ENCODE measurements at regions not wholly inside any gene's neighbourhood (a gene's known extent, or its start where the extent isn't known, plus 50 kb on each side); places are given as distances from the start of the nearest gene placed in this dataset.
"Not testable (repeated sequence)": the region's sequence is repeated elsewhere in the genome, so short reads cannot be mapped to it uniquely, and the experiment has no call there.

DNA sequence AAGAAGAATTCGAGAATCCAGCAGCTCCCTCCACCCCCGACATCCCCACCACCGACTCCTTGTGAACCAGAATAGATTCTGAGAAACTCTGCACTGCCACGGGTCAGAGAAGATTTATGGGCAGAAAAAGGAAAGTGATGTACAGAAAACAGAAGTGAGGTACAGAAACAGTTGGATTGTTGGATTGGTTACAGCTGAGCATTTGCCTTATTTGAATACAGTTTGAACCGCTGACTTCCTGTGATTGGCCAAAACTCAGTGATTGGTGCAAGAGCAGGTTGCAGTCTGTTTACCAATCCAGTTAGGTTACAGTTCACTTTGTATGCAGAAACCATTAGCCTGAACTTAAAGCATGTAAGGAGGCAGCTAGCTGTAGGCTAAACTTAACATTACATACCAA lies 131.2 kb upstream of the HDDC2 start:
- no peak for DNase-seq

- no peak for DNase-seq
Observed at GRCh38 chr6:125434760-125435159, 133.0 kb upstream of the HDDC2 start.

DNA sequence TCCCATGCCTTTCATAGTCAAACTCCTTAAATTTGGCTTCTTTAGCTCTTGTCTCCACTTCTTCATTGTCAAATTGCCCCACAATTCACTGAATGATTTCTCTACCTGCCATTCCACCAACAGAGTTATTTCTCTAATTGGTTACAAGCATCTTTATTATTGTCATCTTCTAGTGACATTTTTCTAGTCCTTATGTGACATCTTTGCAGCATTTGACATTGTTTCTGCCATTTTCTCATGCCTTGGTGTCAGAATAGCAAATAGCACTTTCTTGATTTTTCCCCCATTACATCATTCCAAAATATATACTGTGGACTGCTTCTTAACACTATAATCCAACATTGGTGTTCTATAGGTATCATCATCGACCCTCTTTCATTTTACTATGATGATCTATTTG lies 137.7 kb upstream of the HDDC2 start:
- no peak for DNase-seq

DNA sequence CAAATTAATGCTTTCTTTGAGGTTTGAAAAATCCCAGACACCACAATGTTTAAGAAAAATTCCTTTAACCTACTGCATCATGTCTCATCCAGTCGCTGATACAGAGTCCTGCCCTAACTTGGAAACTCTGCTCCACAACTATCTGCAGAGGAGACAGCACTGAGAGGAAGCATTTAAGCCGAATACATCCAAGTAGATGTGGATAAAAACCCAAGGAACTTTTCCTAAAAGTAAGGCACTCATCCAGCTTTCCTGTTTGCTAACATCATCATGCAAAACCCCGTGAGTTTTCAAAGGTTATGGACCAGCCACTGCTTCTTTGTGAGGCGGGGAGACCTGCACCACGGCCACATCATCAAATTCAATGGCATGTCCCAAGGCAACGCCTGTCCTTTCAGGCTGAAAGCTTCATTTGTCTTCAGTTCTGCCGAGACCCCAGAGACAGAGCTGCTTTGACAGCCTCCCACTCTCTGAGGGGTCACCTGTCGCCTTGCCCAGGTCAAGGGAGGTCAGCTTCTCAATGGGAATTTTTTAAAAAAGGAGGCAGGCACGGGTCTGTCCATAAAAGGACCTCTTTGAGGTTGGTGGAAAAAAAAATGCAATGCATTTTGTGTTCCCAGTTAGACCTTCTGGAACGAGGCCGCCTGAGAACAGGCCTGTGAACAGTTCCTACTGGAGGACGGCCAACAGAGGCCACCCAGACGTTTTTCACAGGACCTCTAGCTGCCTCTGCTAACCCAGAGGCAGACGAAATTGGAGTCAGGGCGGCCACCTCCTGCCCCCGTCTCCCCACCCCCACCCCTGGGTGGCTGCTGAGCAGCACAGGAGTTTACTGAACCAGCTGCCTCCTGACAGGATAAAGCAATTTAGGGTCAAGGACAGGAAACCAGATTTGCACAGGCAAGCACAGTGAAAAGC lies 142.5 kb upstream of the HDDC2 start:
- DNase-seq: no peak

- no peak for DNase-seq
Observed at GRCh38 chr6:125445054-125445453, 143.3 kb upstream of the HDDC2 start.

GRCh38 chr6:125446011-125446410 lies 144.2 kb upstream of the HDDC2 start:
- DNase-seq: no peak

DNA sequence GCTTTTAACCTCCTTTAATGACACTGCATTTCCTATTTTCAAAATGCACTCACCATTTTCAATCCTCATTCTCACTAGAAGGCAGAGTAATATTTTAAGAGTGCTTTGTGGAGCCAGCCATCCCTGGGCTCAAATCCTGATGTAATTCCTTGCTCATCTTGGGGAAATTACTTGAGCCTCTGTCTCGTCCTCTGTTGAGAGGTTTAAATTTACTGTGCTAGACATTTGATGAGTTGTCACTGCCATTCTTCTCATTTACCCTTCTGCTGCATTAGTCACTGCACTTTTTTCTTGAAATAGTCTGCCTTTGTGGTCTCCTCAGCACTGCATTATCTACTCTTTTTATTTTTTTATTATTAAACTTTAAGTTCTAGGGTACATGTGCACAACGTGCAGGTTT lies 150.0 kb upstream of the HDDC2 start:
- DNase-seq: no peak

- no peak for DNase-seq
Observed at GRCh38 chr6:125453516-125453915, 151.7 kb upstream of the HDDC2 start.

DNA sequence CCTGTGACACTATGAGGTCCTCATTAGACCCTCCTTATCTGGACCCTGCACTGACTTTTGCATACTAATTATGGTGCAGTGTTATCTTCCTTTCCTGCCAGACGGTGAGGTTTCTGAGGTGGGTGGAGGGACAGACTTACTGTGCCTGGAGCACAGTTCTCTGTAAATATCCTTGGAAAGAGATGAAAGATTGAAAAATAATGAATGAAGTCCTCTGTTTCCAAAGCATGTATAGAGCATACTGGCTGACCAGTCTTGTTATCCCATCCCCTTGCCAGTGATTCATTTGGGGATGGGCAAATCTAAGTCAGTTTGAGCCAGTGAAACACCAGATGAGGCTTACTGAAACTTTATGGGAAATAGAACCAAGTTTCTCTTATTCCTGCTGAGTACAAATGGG lies 152.6 kb upstream of the HDDC2 start:
- no peak for DNase-seq

DNA sequence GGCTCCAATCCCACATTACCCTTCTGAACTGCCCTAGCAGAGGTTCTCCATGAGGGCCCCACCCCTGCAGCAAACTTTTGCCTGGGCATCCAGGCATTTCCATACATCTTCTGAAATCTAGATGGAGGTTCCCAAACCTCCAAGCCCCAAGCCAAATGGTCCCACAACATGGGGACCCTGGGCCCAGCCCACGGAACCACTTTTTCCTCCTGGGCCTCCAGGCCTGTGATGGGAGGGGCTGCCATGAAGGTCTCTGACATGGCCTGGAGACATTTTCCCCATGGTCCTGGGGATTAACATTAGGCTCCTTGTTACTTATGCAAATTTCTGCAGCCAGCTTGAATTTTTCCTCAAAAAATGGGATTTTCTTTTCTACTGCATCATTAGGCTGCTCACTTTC lies 156.7 kb upstream of the HDDC2 start:
- not testable (repeated sequence) for DNase-seq

- not testable (repeated sequence) for DNase-seq
Observed at GRCh38 chr6:125465332-125465731, 163.6 kb upstream of the HDDC2 start.

GRCh38 chr6:125469915-125470314 lies 168.1 kb upstream of the HDDC2 start:
- no peak for DNase-seq

DNA sequence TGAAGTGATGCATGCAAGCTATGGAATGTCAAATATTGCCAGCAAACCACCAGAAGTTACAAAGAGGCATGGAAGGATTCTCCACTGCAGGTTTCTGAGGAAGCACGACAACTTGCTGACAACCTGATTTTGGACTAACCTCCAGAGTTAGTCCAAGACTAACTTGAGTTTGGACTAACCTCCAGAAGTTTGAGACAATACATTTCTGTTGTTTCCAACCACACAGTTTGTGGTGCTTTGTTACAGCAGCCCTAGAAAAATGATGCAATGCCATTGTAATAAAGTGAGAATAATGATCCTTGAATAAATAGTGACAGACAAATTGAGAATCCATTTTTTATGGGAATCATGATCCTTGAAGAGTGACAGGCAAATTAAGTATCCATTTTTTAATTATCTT lies 169.9 kb upstream of the HDDC2 start:
- no peak for DNase-seq

DNA sequence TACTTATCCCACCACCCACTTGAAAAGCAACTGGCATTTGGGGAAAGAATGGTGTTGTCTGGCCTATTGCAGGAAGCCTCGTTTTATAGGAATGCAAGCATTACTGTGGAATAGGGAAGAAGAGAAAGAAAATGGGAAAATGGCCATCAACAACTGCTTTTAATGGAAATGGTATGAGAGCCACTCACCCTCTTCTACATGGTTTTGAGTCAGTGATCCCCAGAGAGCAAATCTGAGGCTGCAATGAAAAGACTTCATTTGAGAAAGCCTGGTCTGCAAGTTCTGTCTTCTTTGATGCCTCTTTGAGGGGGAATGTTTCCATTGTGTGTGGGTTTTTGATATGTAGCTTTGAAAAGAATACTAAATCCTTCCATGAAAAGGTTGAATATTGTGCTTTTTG lies 172.3 kb upstream of the HDDC2 start:
- no peak for DNase-seq

DNA sequence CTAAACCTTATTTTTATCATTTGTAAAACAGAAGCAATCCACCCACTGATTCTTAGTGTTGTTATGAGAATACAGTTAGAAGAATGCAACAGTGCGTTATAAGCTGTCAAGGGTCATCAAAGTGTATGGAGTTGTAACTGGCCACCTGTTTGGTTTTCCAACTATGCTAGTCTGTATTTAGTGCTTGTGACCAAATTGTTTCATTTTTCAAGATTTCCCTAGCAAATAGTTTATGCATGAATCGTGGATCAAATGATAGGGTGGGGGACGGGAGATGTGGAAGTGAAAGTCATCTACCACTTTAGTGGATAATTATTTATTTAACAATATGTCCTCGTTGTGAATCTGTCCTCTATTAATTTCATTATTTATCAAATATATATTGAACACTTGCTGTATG lies 175.4 kb upstream of the HDDC2 start:
- DNase-seq: no peak

DNA sequence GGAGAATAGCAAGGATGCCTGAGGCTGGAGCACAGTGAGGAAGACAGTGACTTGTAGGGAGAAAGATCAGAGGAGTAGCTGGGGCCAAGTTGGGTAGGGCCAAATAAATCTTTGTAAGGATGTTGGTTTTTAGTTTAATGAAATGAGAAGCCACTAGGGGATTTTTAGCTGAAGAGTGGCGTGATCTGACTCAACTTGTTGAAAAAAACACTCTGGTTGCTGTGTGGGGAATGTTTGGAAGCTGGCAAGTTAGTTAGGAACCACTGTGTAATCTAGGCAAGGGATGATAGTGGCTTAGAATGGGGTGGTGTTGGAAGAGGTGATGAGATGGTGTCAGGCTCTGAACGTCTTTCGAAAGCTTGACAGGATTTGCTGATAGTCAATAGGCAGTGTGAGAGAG lies 176.1 kb upstream of the HDDC2 start:
- DNase-seq: no peak

DNA sequence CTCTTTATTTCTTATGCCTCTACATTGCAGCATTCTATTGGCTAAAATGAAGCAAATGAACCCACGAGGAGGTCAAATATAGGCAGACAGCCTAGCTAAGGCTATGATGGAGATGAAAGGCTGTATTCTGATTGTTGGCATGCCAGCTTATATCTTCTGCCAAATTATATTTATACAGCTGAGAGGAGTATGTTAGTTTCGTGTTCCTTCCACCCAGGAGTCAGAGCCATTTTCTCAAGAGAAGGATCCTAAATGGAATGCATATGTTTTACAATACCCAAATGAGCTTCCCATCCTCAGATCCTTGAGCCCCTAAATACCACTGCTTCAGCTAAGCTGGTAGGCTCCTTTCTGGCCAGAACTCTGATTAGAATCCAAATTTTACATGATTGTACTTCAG lies 178.4 kb upstream of the HDDC2 start:
- DNase-seq: no peak

DNA sequence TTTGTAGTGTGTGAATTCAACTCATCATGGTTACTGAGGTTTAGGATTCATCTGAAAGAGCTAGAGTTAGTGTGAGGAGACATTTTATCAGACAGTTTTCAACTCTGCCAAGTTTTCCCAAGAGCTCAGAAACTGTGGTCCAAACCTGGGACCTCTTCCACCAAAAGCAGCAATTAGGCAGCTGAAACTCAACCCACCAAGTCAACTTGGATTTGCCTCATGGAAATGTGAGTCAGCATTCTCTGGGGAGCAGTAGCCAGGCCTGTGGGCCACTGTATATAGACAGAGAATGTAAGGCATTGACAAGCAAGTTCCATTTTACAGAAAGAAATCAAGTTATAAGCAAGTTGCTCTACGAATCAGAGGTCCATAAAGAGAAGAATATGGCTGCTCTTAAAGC lies 178.8 kb upstream of the HDDC2 start:
- no peak for DNase-seq

GRCh38 chr6:125481056-125481455 lies 179.3 kb upstream of the HDDC2 start:
- DNase-seq: no peak

DNA sequence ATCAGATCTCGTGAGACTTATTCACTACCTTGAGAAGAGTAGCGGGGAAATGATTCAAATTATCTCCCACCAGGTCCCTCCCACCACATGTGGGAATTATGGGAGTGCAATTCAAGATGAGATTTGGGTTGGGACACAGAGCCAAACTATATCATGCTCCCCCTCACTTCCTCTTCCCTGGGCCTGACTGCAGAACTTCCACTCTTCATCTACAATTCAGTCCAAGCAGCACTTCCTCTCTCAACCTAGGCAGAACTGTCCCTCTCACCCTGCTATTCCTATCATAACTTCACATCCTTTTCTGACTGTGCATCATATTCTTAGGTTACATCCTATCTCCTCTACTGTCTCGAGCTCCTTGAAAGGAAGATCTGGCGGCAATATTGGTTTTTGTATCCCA lies 184.0 kb upstream of the HDDC2 start:
- no peak for DNase-seq

DNA sequence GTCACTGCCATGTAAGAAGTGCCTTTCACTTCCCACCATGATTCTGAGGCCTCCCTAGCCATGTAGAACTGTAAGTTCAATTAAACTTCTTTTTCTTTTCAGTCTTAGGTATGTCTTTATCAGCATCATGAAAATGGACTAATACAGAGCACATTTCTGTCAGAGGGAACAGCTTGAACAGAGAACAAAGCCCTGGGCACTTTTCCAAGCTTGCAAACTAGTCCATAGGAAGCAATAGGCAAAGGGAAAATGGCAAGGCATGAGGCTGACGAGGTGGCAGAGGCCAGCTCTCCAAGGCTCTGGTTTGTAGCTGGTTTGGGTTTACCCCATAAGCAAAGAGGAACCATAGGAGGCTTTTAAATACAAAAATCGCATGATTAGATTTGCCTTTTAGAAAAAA lies 185.1 kb upstream of the HDDC2 start:
- DNase-seq: no peak

DNA sequence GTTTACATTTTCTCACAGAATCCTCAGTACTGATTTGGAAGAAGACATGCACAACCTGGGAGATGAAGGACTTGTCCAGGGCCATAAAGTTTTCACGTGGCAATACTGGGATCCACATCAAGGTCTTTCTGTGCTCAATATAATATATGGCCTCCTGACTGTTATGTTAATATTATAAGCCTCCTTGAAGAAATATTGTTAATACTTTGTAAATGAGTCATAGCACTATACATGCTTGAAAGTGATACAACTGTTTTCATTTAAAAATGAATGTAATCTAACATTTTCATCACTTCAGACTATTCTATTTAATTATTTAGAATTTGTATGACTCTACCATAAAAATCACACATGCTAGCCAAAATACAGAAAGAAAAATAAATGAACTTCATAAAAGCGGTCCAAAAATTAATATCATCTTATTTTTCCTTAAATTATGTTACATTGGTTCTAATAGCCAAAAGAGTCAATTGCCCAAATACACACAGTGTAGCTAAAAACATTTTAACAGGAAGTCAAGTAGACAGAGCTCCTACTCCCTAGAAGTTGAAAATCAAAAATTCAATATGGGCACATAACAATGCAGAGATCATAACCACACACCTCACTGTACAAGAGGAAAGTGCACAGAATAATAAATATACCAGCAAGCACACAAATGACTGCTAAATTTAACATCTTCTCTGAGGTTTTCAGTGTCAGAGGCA lies 188.0 kb upstream of the HDDC2 start:
- DNase-seq: no peak

DNA sequence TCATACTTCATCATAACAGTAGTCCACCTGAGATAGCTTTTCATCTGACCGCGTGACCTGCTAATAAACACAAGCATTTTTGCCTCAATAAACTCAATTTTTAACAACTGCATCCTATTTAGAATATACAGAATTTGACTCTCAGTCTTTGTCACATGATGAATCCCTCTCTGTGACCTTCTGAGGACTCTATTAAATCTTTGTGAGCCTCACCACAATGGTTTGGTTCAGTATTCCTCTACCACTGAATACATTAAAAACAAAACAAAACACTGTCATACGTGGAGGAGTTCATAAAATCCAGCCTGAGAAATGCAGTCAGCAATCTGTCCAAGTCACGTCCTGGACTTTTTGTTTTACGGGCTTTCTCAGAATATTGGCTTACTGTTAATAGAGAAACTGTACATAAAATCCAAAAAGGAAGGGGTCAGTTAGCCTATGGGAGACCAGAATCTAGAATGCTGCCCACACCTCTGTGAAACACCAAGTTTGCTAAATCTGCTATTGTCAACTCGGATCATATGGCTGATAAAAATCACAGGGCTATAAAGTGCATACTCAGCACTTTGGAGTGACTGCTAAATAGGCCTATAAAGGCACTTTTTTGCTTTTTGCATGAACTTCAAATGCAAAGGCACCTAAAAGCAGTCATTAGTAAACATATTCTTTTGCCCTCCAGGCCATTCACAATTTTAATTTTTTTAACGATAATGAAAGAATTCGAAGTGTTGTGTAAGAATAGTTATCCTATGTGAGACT lies 190.3 kb upstream of the HDDC2 start:
- no peak for DNase-seq

GRCh38 chr6:125498606-125499005 lies 196.8 kb upstream of the HDDC2 start:
- DNase-seq: no peak
